ENCODE measurements at regions not wholly inside any gene's neighbourhood (a gene's known extent, or its start where the extent isn't known, plus 50 kb on each side); places are given as distances from the start of the nearest gene placed in this dataset.

DNA sequence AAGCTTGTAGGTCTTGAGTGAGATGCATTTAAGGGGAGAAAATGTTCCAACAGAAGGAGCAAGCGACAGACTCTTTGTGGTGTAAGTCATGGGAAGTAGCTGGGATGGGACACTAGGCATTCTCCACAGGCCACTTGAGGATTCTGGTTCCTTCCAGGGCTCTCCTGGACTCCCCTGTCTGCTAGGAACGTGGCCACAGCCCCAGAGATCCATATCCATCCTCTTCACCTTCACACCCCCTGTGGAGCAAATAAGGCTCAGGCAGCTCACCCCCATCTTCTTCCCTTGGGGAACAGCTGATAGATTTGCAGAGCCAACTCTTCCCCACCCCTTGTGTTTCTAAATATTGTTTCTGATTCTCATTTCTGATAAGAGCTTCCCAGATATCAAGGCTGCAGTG is 482.6 kb upstream of the MKI67 start:
- no peak for TF ChIP-seq TAF1 (IDR thresholded peaks at IDR 0.05; ENCODE audit: low read depth, low read length)
- TF ChIP-seq POLR2A (IDR thresholded peaks at IDR 0.05; ENCODE audit: low read depth, low read length), result no peak
- TF ChIP-seq POLR2AphosphoS5 (IDR thresholded peaks at IDR 0.05; ENCODE audit: low read depth, low read length), result no peak
- TF ChIP-seq PAX5 (IDR thresholded peaks at IDR 0.05; ENCODE audit: insufficient read depth, low read length, severe bottlenecking), result no peak
- TF ChIP-seq POU2F2 (IDR thresholded peaks at IDR 0.05; ENCODE audit: low read depth, low read length), result no peak
- TF ChIP-seq SPI1 (IDR thresholded peaks at IDR 0.05; ENCODE audit: low read depth, low read length), result no peak
- no peak for DNase-seq (ENCODE audit: insufficient read length, low spot score)
- FAIRE-seq, result no peak

DNA sequence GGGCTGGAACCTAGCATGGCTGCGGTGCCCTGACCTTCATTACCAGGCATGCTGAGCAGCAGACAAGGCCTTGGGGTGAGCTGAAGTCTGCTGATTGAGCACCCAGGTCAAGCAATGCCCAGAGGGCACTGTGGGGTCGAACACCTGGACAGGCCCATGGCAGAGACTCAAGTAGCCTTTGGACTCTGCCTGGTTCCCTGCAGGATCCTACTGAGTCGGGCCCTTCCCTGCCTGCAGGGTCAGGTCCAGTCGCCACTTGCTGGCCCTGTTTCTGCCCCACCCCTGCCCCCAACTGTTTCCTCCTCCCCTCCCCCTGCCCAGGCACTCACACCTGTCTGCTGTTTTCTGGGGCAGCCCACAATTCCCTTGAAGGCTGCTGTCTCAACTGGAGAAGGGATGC is 483.2 kb upstream of the MKI67 start:
- no peak for FAIRE-seq
- TF ChIP-seq POLR2A (IDR thresholded peaks at IDR 0.05; ENCODE audit: low read depth, low read length) (no peak), TAF1 (IDR thresholded peaks at IDR 0.05; ENCODE audit: low read depth, low read length) (no peak), POU2F2 (IDR thresholded peaks at IDR 0.05; ENCODE audit: low read depth, low read length) (no peak), POLR2AphosphoS5 (IDR thresholded peaks at IDR 0.05; ENCODE audit: low read depth, low read length) (no peak), SPI1 (IDR thresholded peaks at IDR 0.05; ENCODE audit: low read depth, low read length) (no peak), PAX5 (IDR thresholded peaks at IDR 0.05; ENCODE audit: insufficient read depth, low read length, severe bottlenecking) (no peak)
- no peak for DNase-seq (ENCODE audit: insufficient read length, low spot score)

DNA sequence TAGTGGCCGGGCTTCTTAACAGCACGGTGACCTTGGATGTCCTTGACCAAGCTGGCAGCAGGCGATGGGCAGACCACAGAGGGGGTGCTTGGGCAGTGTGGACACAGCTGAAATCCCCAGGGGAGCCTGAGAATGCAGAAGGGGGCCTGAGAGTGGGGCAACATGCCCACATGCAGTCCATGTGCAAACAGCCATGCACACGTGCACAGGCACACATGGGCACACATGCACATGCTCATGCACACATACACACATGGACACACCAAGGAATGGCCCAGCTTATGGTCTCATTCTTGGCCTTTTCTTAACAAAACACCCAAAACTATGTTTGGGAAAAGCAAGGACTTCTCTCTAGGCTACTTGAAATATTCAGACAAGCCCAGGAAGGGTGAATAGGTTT is 483.9 kb upstream of the MKI67 start:
- no peak for DNase-seq (ENCODE audit: insufficient read length, low spot score)
- TF ChIP-seq POU2F2 (IDR thresholded peaks at IDR 0.05; ENCODE audit: low read depth, low read length) (no peak), POLR2AphosphoS5 (IDR thresholded peaks at IDR 0.05; ENCODE audit: low read depth, low read length) (no peak), POLR2A (IDR thresholded peaks at IDR 0.05; ENCODE audit: low read depth, low read length) (no peak), TAF1 (IDR thresholded peaks at IDR 0.05; ENCODE audit: low read depth, low read length) (no peak), SPI1 (IDR thresholded peaks at IDR 0.05; ENCODE audit: low read depth, low read length) (no peak), PAX5 (IDR thresholded peaks at IDR 0.05; ENCODE audit: insufficient read depth, low read length, severe bottlenecking) (no peak)
- no peak for FAIRE-seq

DNA sequence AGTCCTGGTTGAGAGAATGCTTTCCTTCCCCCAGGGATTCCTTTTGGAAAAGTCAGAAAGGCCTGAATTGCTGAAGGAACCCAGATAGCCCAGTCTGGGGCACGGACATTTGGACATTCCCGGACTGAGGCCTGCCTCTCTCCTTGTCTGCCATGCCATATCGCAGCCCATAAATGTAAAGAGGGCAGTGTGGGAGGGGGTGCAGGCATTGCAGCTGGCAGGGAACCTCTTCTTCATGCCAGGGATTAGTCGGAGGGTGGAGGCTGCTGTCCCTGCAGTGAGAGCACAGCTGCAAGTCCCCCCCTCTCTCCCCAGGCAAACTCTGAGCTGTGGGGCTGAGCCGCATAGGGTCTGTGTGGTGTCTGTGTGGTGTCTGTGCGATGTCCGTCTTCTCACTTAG is 486.0 kb upstream of the MKI67 start:
- DNase-seq (ENCODE audit: insufficient read length, low spot score) (no peak), FAIRE-seq (no peak)
- TF ChIP-seq PAX5 (IDR thresholded peaks at IDR 0.05; ENCODE audit: insufficient read depth, low read length, severe bottlenecking), result no peak
- no peak for TF ChIP-seq SPI1 (IDR thresholded peaks at IDR 0.05; ENCODE audit: low read depth, low read length)
- TF ChIP-seq POLR2AphosphoS5 (IDR thresholded peaks at IDR 0.05; ENCODE audit: low read depth, low read length), result no peak
- TF ChIP-seq TAF1 (IDR thresholded peaks at IDR 0.05; ENCODE audit: low read depth, low read length), result no peak
- TF ChIP-seq POLR2A (IDR thresholded peaks at IDR 0.05; ENCODE audit: low read depth, low read length), result no peak

DNA sequence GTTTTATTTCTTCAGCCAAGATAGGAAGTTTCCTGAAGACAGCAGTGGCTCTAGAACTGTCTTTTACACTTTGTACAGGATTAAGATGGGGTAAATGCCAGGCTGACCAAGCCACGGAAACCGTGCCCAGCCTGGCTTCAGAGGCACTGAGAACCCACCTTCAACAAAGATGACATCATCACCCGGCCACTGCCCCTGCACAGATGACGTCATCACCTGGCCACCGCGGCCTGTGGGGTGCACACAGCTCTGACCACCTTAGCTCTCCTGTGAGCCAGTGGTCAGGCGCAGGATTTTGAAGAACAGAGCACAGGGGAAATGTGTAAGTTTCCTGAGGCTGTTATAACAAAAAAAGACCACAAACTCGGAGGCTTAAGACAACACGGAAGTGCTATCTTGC is 486.4 kb upstream of the MKI67 start:
- FAIRE-seq (no peak), DNase-seq (ENCODE audit: insufficient read length, low spot score) (no peak)
- no peak for TF ChIP-seq PAX5 (IDR thresholded peaks at IDR 0.05; ENCODE audit: insufficient read depth, low read length, severe bottlenecking)
- TF ChIP-seq POLR2AphosphoS5 (IDR thresholded peaks at IDR 0.05; ENCODE audit: low read depth, low read length), result no peak
- no peak for TF ChIP-seq SPI1 (IDR thresholded peaks at IDR 0.05; ENCODE audit: low read depth, low read length)
- TF ChIP-seq TAF1 (IDR thresholded peaks at IDR 0.05; ENCODE audit: low read depth, low read length), result no peak
- TF ChIP-seq POLR2A (IDR thresholded peaks at IDR 0.05; ENCODE audit: low read depth, low read length), result no peak
- TF ChIP-seq POU2F2 (IDR thresholded peaks at IDR 0.05; ENCODE audit: low read depth, low read length), result no peak

DNA sequence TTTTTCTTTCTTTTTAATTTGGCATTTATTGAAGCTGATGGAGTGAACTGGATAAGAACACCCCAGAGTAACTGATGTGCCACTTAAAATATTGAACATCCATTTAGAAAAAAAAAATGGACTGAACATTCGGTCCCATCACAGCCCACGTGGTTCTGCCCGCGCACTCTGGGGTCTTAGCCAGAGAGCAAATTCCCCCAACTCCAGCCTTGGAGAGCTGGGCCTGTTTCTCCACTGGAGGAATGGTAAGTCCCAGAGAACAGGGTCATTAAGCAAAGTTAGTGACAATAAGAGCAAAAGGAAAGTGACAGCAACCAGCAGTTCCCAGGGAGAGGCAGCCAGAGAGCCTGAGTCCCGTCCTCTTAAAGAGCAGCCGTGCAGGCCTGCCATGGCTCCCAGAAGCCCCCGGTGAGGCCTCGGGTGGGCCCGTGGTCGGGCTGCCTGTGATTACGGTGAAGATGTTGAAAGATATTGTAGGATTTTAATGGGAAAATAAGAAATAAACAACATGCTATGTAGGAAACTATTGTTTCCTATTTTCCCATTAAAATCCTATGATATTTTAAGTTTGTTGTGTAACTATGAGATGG is 487.9 kb upstream of the MKI67 start:
- no peak for TF ChIP-seq POLR2AphosphoS5 (IDR thresholded peaks at IDR 0.05; ENCODE audit: low read depth, low read length)
- TF ChIP-seq POU2F2 (IDR thresholded peaks at IDR 0.05; ENCODE audit: low read depth, low read length), result no peak
- TF ChIP-seq TAF1 (IDR thresholded peaks at IDR 0.05; ENCODE audit: low read depth, low read length), result no peak
- TF ChIP-seq SPI1 (IDR thresholded peaks at IDR 0.05; ENCODE audit: low read depth, low read length), result no peak
- TF ChIP-seq PAX5 (IDR thresholded peaks at IDR 0.05; ENCODE audit: insufficient read depth, low read length, severe bottlenecking), result no peak
- TF ChIP-seq POLR2A (IDR thresholded peaks at IDR 0.05; ENCODE audit: low read depth, low read length), result no peak
- DNase-seq (ENCODE audit: insufficient read length, low spot score), result no peak
- no peak for FAIRE-seq

DNA sequence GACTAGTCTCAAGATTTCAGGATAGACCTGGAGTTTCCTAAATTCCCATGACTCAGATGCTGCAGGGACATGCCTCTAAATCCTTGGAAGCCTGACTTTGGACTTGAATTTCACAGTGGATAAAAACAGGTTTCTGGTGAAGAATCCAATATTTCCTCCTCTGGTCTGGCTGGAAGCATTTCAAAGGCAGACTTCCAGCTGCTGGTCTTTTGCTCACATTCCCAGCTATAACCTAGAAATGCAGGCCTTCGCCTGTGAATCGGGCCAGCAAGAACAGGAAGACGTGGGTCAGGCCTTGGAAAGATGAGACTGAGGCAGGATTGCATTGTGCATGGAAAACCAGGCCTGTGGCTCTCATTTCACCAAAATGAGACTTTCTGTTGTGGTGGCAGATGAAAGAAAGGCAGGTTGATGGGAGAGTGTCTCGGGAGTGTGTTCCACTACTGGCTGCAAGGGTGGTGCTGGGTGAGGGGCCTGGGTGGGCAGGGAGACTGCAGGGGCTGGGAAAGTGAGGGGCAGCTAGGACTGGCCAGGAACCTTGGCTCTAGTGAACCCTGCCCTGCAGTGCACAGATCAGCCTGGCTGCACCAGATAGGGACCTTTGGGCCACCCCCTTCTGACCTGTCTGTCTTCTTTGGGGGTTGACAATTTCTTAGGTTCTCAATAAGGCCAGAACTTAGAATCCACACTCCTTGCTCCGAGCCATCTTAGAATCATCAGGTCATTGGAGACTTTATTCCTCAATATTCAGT is 488.8 kb upstream of the MKI67 start:
- DNase-seq (ENCODE audit: insufficient read length, low spot score), result no peak
- no peak for FAIRE-seq
- TF ChIP-seq SPI1 (IDR thresholded peaks at IDR 0.05; ENCODE audit: low read depth, low read length) (no peak), POLR2A (IDR thresholded peaks at IDR 0.05; ENCODE audit: low read depth, low read length) (no peak), POU2F2 (IDR thresholded peaks at IDR 0.05; ENCODE audit: low read depth, low read length) (no peak), TAF1 (IDR thresholded peaks at IDR 0.05; ENCODE audit: low read depth, low read length) (no peak), POLR2AphosphoS5 (IDR thresholded peaks at IDR 0.05; ENCODE audit: low read depth, low read length) (no peak), PAX5 (IDR thresholded peaks at IDR 0.05; ENCODE audit: insufficient read depth, low read length, severe bottlenecking) (no peak)

DNA sequence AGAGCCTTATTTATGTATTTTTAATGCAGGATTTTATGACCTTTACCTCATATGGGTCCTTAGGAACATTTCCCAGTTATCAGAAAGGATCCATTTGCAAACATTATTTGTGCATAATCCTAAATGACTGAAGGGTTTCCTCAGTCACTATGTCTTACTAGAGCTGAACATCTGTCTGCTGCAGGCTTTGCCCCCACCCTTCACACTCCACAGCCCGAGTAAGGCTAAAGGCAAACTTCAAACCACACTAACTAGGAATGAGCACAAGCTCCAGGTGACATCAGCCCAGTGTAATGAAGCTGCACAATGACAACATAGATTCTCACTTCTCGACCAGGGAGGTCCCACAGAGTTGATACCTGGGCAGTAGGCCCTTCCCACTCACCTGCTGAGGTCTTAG is 491.3 kb upstream of the MKI67 start:
- no peak for FAIRE-seq
- TF ChIP-seq POLR2A (IDR thresholded peaks at IDR 0.05; ENCODE audit: low read depth, low read length) (no peak), PAX5 (IDR thresholded peaks at IDR 0.05; ENCODE audit: insufficient read depth, low read length, severe bottlenecking) (no peak), TAF1 (IDR thresholded peaks at IDR 0.05; ENCODE audit: low read depth, low read length) (no peak), SPI1 (IDR thresholded peaks at IDR 0.05; ENCODE audit: low read depth, low read length) (no peak), POLR2AphosphoS5 (IDR thresholded peaks at IDR 0.05; ENCODE audit: low read depth, low read length) (no peak), POU2F2 (IDR thresholded peaks at IDR 0.05; ENCODE audit: low read depth, low read length) (no peak)
- DNase-seq (ENCODE audit: insufficient read length, low spot score), result no peak

DNA sequence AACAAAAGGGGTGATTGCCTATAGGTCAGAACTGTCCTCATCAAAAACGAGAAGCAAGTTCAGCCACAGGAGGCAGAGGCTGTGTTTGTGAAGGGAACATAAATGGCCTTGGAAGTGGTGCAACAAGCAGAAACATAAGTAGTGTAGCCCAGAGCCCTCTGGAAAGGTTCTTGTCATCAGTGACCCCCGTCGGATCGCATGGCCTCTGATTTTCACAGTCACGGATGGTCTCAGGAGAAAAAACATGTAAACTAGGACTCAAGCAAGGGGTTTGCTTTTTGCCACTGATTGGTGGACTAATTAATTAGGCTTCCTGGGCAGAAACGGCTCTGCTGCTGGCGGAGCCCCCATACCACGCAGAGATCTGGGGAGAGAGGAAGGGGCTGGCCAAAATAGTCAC is 496.5 kb upstream of the MKI67 start:
- DNase-seq (ENCODE audit: insufficient read length, low spot score) (no peak), FAIRE-seq (no peak)
- TF ChIP-seq POLR2A (IDR thresholded peaks at IDR 0.05; ENCODE audit: low read depth, low read length) (no peak), SPI1 (IDR thresholded peaks at IDR 0.05; ENCODE audit: low read depth, low read length) (no peak), TAF1 (IDR thresholded peaks at IDR 0.05; ENCODE audit: low read depth, low read length) (no peak), POU2F2 (IDR thresholded peaks at IDR 0.05; ENCODE audit: low read depth, low read length) (no peak), PAX5 (IDR thresholded peaks at IDR 0.05; ENCODE audit: insufficient read depth, low read length, severe bottlenecking) (no peak), POLR2AphosphoS5 (IDR thresholded peaks at IDR 0.05; ENCODE audit: low read depth, low read length) (no peak)

Measured in GM12891 (cell line).